ENCODE measurements at regions not wholly inside any gene's neighbourhood (a gene's known extent, or its start where the extent isn't known, plus 50 kb on each side); places are given as distances from the start of the nearest gene placed in this dataset.

GRCh38 chr11:70525006-70525405, 126.7 kb downstream of the CTTN start:
- TF ChIP-seq CTCF (IDR thresholded peaks at IDR 0.05; ENCODE audit: low read depth, low read length) (no peak), POLR2A (IDR thresholded peaks at IDR 0.05; ENCODE audit: extremely low read depth, insufficient read length) (no peak)
- TF ChIP-seq, protein P1, sequence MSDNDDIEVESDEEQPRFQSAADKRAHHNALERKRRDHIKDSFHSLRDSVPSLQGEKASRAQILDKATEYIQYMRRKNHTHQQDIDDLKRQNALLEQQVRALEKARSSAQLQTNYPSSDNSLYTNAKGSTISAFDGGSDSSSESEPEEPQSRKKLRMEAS (IDR thresholded peaks at IDR 0.05; ENCODE audit: low read depth, low read length): no peak

Measured in NB4 (cell line).